ENCODE measurements at regions not wholly inside any gene's neighbourhood (a gene's known extent, or its start where the extent isn't known, plus 50 kb on each side); places are given as distances from the start of the nearest gene placed in this dataset.
"Not testable (repeated sequence)": the region's sequence is repeated elsewhere in the genome, so short reads cannot be mapped to it uniquely, and the experiment has no call there.

DNA sequence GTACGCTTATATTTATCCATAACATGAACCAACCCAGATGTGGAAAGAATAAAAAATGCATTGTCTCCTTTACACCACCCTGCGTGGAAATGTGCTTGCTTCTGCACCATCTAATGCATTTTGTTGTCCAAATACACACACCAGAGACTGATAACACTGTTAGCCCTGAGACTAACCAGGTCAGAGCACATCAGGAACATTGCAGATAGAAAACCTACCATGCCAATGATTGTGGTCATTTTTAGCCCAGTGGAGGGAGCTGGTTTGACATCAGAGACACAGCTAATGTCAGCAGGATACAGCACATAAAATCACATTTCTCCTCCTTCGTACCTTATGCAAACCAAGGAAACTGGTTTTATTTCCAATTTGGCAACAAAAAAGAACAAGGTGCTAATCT, 528.7 kb downstream of the DOK5 start:
- H3K27me3 ChIP-seq (ENCODE audit: low read depth, low read length): no peaks in the 10 kb centered on the region
- H3K9me3 ChIP-seq (ENCODE audit: control insufficient read depth in 1 of 2, low read length in 2 of 2): no peaks in the 10 kb centered on the region
- no peak overlapping the region for H3K27ac ChIP-seq (ENCODE audit: low read length)
- no peaks in the 10 kb centered on the region for H3K4me1 ChIP-seq (ENCODE audit: control insufficient read depth in 1 of 2, insufficient read depth in 2 of 2, low read length in 2 of 2)
- no peak overlapping the region for H3K4me3 ChIP-seq (ENCODE audit: low read depth in 1 of 2, low read length in 2 of 2)
- no peaks in the 10 kb centered on the region for H3K36me3 ChIP-seq (ENCODE audit: control insufficient read depth in 1 of 2, insufficient read depth in 2 of 2, low read length in 2 of 2)

DNA sequence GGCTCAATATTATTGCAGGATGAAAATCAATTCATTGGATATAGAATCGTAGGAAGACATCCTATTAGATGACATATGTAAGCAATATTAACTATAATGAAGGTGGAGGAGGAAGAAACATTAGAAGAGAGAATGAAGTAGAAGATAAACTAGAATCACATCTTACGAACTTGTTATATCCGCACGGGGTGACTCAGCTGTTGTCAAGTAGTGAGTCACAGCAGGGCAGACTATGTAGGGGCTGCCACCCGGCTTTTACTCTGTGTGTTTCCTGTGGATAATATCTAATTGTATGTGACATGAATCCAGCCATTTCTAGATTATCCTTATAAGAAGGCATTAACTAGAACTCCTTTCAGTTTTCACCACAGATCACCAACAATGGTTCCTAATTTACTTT, 520.2 kb downstream of the DOK5 start:
- no peak overlapping the region for H3K27ac ChIP-seq (ENCODE audit: low read length)
- no peaks in the 10 kb centered on the region for H3K9me3 ChIP-seq (ENCODE audit: control insufficient read depth in 1 of 2, low read length in 2 of 2)
- H3K4me3 ChIP-seq (ENCODE audit: low read depth in 1 of 2, low read length in 2 of 2): no peak overlapping the region
- no peaks in the 10 kb centered on the region for H3K4me1 ChIP-seq (ENCODE audit: control insufficient read depth in 1 of 2, insufficient read depth in 2 of 2, low read length in 2 of 2)
- no peaks in the 10 kb centered on the region for H3K36me3 ChIP-seq (ENCODE audit: control insufficient read depth in 1 of 2, insufficient read depth in 2 of 2, low read length in 2 of 2)
- no peaks in the 10 kb centered on the region for H3K27me3 ChIP-seq (ENCODE audit: low read depth, low read length)

DNA sequence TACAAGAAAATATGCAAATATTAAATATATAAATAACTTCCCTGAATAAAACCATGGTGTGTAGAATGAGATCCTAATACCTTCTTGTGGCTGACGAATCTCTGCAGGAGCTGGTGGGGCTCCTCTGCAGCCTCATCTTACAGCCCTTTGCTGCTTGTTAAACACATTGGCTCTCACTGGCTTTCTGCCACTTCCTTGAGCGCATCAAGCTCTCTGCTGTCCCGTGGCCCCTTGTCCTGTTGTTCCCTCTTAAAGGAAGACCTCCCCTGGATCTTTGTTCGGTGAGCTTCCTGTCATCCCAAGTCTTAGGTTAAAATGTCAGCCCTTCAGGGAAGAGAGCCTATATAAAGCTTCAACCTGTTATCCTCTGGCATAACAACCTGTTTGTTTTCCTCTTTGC, 519.6 kb downstream of the DOK5 start:
- Histone ChIP-seq H3K27ac (ENCODE audit: low read length) (no peak overlapping the region), H3K36me3 (ENCODE audit: control insufficient read depth in 1 of 2, insufficient read depth in 2 of 2, low read length in 2 of 2) (no peaks in the 10 kb centered on the region), H3K9me3 (ENCODE audit: control insufficient read depth in 1 of 2, low read length in 2 of 2) (no peaks in the 10 kb centered on the region), H3K4me1 (ENCODE audit: control insufficient read depth in 1 of 2, insufficient read depth in 2 of 2, low read length in 2 of 2) (no peaks in the 10 kb centered on the region), H3K4me3 (ENCODE audit: low read depth in 1 of 2, low read length in 2 of 2) (no peak overlapping the region), H3K27me3 (ENCODE audit: low read depth, low read length) (no peaks in the 10 kb centered on the region)

DNA sequence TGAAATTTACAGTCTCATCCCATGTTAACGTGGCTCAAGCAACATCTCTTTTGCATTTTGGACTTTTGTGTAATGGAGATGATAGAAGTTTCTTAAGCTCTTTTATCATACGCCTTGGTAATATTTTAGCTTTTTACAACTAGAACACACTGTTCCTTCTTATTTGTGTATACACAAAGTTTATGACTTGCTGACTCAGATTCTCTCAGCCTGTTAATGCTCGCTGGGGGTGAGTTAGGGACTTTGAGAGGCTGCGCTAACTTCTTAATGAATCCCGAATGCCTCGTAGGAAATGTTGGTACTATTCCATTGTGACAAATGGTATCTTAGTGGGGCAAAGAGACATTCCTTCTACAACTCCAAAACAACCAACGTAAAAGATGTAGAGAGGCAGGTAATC, 509.7 kb downstream of the DOK5 start:
- Histone ChIP-seq H3K27ac (ENCODE audit: low read length) (no peak overlapping the region), H3K27me3 (ENCODE audit: low read depth, low read length) (no peaks in the 10 kb centered on the region), H3K36me3 (ENCODE audit: control insufficient read depth in 1 of 2, insufficient read depth in 2 of 2, low read length in 2 of 2) (no peaks in the 10 kb centered on the region), H3K9me3 (ENCODE audit: control insufficient read depth in 1 of 2, low read length in 2 of 2) (no peaks in the 10 kb centered on the region), H3K4me3 (ENCODE audit: low read depth in 1 of 2, low read length in 2 of 2) (no peak overlapping the region), H3K4me1 (ENCODE audit: control insufficient read depth in 1 of 2, insufficient read depth in 2 of 2, low read length in 2 of 2) (no peaks in the 10 kb centered on the region)

DNA sequence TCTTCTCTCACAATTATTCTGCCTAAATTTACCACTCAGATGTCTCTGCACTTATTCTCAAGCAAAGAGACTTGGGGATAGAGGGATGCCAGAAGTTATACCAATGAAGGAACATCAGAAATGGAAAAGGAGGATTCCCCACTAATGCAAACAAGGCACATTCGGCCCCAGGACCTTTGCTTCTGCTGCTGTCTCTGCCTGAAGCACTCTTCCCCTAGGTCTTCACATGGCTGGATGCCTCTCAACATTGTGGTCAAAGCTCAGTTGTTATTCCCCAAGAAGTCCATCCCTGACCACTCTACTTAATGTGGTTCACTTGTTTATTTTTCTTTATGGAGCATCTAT, 508.7 kb downstream of the DOK5 start:
- Histone ChIP-seq H3K4me1 (ENCODE audit: control insufficient read depth in 1 of 2, insufficient read depth in 2 of 2, low read length in 2 of 2) (no peaks in the 10 kb centered on the region), H3K27me3 (ENCODE audit: low read depth, low read length) (no peaks in the 10 kb centered on the region), H3K4me3 (ENCODE audit: low read depth in 1 of 2, low read length in 2 of 2) (no peak overlapping the region), H3K36me3 (ENCODE audit: control insufficient read depth in 1 of 2, insufficient read depth in 2 of 2, low read length in 2 of 2) (no peaks in the 10 kb centered on the region), H3K9me3 (ENCODE audit: control insufficient read depth in 1 of 2, low read length in 2 of 2) (no peaks in the 10 kb centered on the region), H3K27ac (ENCODE audit: low read length) (no peak overlapping the region)

DNA sequence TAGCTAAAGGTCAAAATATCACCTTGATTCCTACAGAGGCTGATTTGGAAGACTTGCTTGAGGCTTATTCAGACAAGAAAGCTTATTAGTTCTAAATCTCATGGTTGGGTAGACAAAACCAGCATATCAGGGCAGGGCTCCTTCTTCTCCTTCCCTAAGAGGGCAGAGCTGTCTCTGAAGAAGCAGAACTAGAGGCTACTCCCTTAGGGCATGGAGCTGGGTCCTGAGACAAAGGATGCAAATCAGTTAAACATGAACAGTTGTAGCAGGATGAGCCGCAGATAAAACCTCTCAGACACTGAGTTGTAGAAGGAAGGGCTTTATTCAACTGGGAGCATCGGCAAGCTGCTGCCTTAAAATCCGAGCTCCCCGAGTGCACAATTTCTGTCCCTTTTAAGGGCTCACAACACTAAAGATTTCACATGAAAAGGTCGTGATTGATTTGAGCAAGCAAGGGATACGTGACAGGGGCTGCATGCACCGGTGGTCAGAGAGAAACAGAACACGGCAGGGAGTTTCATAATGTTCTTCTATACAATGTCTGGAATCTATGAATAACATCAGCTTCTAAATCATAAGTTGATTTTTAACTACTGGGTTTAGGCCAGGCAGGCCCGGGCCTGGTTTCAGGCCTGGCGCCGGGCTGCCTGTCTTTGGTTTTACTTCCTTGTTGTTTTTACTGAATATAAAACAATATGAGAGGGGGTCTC, 508.2 kb downstream of the DOK5 start:
- H3K4me1 ChIP-seq (ENCODE audit: control insufficient read depth in 1 of 2, insufficient read depth in 2 of 2, low read length in 2 of 2): not testable (repeated sequence)

DNA sequence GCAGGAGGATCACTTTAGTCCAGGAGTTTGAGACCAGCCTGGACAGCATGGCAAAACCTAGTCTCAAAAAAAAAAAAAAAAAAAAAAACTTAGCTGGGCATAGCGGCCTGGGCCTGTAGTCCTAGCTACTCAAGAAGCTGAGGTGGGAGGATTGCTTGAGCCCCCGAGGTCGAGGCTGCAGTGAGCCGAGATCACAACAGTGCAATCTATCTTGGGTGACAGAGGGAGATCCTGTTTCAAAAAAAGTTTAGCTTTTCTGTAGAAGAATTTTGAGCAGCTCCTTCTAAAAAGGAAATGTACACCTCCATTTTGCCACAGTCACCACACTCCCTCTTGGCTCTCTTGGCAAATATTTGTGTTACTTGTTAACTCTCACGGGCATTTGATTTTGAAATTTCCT, 505.8 kb downstream of the DOK5 start:
- no peak overlapping the region for H3K27ac ChIP-seq (ENCODE audit: low read length)
- H3K36me3 ChIP-seq (ENCODE audit: control insufficient read depth in 1 of 2, insufficient read depth in 2 of 2, low read length in 2 of 2): no peaks in the 10 kb centered on the region
- H3K27me3 ChIP-seq (ENCODE audit: low read depth, low read length): no peaks in the 10 kb centered on the region
- H3K4me1 ChIP-seq (ENCODE audit: control insufficient read depth in 1 of 2, insufficient read depth in 2 of 2, low read length in 2 of 2): no peaks in the 10 kb centered on the region
- H3K9me3 ChIP-seq (ENCODE audit: control insufficient read depth in 1 of 2, low read length in 2 of 2): no peaks in the 10 kb centered on the region
- H3K4me3 ChIP-seq (ENCODE audit: low read depth in 1 of 2, low read length in 2 of 2): no peak overlapping the region

More for the DNA sequence above, 508.2 kb downstream of the DOK5 start:
- H3K27me3 ChIP-seq (ENCODE audit: low read depth, low read length); H3K36me3 ChIP-seq (ENCODE audit: control insufficient read depth in 1 of 2, insufficient read depth in 2 of 2, low read length in 2 of 2); H3K9me3 ChIP-seq (ENCODE audit: control insufficient read depth in 1 of 2, low read length in 2 of 2); H3K4me3 ChIP-seq (ENCODE audit: low read depth in 1 of 2, low read length in 2 of 2); H3K27ac ChIP-seq (ENCODE audit: low read length): not testable (repeated sequence)

DNA sequence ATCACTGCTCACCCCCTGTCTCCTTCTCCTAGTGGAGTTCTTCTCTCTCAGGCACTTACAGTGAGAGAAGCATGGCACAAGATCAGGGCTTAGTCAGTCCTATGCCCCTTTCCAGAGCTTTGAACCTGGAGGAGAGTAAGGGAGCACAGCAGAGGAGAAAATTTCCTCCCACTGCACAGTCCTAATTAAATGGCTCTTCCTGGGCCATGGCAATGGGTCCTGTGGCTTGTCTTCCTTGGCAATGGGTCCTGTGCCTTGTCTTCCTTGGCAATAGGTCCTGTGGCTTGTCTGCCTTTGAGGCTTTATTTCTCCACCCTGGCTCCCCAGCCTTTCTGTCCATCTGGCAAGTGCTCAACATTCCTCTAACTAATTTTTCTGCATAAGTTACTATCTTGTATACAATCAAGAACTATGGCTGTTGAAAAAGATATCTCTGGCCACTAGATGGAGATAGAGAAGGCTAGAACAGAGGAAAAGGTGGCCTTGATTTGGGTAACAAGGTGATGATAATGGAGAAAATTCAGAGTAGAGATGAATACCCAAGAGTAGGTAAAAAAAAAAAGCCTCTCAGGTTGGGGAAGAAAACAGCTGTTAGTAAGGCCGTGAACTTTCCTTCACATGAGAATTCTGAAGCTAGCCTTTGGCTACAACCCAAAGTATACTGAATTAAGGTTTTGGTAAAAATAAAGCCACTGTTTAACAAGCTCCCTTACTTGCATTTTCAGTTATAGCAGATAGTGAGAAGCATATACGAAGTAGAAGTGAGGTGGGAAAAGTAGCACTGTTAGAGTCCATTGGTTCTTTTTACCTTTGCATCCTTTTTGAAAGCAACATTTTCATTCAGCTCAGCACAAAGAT, 504.9 kb downstream of the DOK5 start:
- Histone ChIP-seq H3K27ac (ENCODE audit: low read length) (no peak overlapping the region), H3K4me3 (ENCODE audit: low read depth in 1 of 2, low read length in 2 of 2) (no peak overlapping the region), H3K4me1 (ENCODE audit: control insufficient read depth in 1 of 2, insufficient read depth in 2 of 2, low read length in 2 of 2) (no peaks in the 10 kb centered on the region), H3K36me3 (ENCODE audit: control insufficient read depth in 1 of 2, insufficient read depth in 2 of 2, low read length in 2 of 2) (no peaks in the 10 kb centered on the region), H3K9me3 (ENCODE audit: control insufficient read depth in 1 of 2, low read length in 2 of 2) (no peaks in the 10 kb centered on the region), H3K27me3 (ENCODE audit: low read depth, low read length) (no peaks in the 10 kb centered on the region)

DNA sequence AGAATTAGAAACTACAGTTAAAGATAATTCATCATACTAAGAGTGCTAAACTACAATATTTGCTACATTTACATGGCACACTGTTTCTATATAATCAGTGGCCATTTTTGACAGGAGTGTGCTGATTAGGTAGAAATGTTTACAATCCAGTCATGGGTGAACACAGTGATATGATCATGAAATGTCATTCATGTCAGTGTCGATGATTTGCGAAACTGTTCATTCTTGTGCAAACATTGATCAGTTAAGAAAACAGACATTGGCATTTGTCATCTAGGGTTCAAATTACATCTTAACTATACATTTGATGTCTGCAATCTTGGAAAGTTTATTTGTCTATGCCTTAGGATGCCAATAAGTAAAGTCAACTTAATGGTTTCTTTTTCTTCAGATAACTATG, 474.9 kb downstream of the DOK5 start:
- Histone ChIP-seq H3K9me3 (ENCODE audit: control insufficient read depth in 1 of 2, low read length in 2 of 2) (no peaks in the 10 kb centered on the region), H3K27ac (ENCODE audit: low read length) (no peak overlapping the region), H3K27me3 (ENCODE audit: low read depth, low read length) (no peaks in the 10 kb centered on the region), H3K4me3 (ENCODE audit: low read depth in 1 of 2, low read length in 2 of 2) (no peak overlapping the region), H3K36me3 (ENCODE audit: control insufficient read depth in 1 of 2, insufficient read depth in 2 of 2, low read length in 2 of 2) (no peaks in the 10 kb centered on the region), H3K4me1 (ENCODE audit: control insufficient read depth in 1 of 2, insufficient read depth in 2 of 2, low read length in 2 of 2) (no peaks in the 10 kb centered on the region)

DNA sequence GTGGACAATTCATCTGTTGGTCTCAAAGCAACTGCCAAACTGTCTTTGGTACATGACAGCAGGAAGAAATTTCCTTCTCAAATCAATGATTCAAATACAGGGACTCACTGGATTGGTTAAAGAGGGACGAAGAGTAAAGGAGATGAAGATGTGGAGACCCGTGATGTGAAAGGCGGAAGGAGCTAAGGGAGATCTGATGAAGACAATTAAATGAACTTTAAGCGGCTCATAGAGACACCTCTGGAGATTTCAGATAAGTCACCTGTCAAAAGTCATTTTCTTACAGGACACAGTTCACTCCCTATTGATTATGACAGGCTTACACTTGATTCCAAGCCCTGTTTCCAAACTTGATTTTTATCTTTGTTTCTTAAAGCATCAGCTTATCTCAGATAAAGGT, 466.3 kb downstream of the DOK5 start:
- H3K4me3 ChIP-seq (ENCODE audit: low read depth in 1 of 2, low read length in 2 of 2): no peak overlapping the region

DNA sequence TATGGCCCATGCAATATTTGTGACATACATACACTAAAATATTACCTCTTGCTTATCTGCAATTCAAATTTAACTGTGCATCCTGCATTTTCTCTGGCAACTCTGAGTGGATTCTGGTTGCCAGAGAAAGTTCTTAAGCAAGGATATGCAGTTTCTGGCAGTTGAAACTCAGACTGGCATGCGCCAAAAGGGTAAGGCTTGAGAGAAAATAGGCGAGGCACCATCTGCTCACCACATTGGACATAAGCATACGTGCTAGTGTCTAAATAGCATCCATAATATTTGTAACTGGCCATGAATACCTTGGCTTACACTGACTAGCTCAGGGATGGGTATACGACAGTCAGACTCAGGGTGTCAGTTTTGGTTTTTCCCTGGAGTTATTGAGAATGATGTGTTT, 465.1 kb downstream of the DOK5 start:
- H3K4me3 ChIP-seq (ENCODE audit: low read depth in 1 of 2, low read length in 2 of 2): no peak overlapping the region
- H3K4me1 ChIP-seq (ENCODE audit: control insufficient read depth in 1 of 2, insufficient read depth in 2 of 2, low read length in 2 of 2): peaks cover 0 to 4% of the 10 kb centered on the region in 2 donors
- no peaks in the 10 kb centered on the region for H3K36me3 ChIP-seq (ENCODE audit: control insufficient read depth in 1 of 2, insufficient read depth in 2 of 2, low read length in 2 of 2)
- H3K9me3 ChIP-seq (ENCODE audit: control insufficient read depth in 1 of 2, low read length in 2 of 2): no peaks in the 10 kb centered on the region
- H3K27me3 ChIP-seq (ENCODE audit: low read depth, low read length): no peaks in the 10 kb centered on the region
- H3K27ac ChIP-seq (ENCODE audit: low read length): no peak overlapping the region

More for the DNA sequence above, 466.3 kb downstream of the DOK5 start:
- Histone ChIP-seq H3K27me3 (ENCODE audit: low read depth, low read length) (no peaks in the 10 kb centered on the region), H3K36me3 (ENCODE audit: control insufficient read depth in 1 of 2, insufficient read depth in 2 of 2, low read length in 2 of 2) (no peaks in the 10 kb centered on the region), H3K4me1 (ENCODE audit: control insufficient read depth in 1 of 2, insufficient read depth in 2 of 2, low read length in 2 of 2) (peaks cover 0 to 4% of the 10 kb centered on the region in 2 donors), H3K9me3 (ENCODE audit: control insufficient read depth in 1 of 2, low read length in 2 of 2) (no peaks in the 10 kb centered on the region), H3K27ac (ENCODE audit: low read length) (no peak overlapping the region)
